Right lobe of liver (tissue), 6 donors: ENCODE measurements at regions not wholly inside any gene's neighbourhood (a gene's known extent, or its start where the extent isn't known, plus 50 kb on each side); places are given as distances from the start of the nearest gene placed in this dataset.

Source experiments
- ATAC-seq, 4 donors: fragments of 200-7000 bp; cut with Tn5 transposase; one replicate each; pipeline ENCODE4 v1.9.1; 2020; ENCODE audit warnings: mild to moderate bottlenecking in 4 of 4, moderate library complexity in 4 of 4
- DNase-seq, 3 donors: peaks; one replicate each; pipeline ENCODE4 v3.0.0-alpha.2; 2020
- H3K27ac ChIP-seq, 3 donors: fragments of 200-600 bp; one replicate each; pipeline ENCODE4 v1.8.0; 2022
- H3K27me3 ChIP-seq, 2 donors: fragments of 200-600 bp; one replicate each; pipeline ENCODE4 v1.8.0; 2022
- H3K36me3 ChIP-seq, 4 donors: fragments of 200-600 bp; sonication (generic) in 1 of 4; one replicate each; pipeline versions ENCODE4 v1.5.1 to v1.8.0; 2017 to 2022; ENCODE audit warnings: control low read depth in 1 of 4
- H3K4me1 ChIP-seq, 4 donors: fragments of 200-600 bp; sonication (generic) in 1 of 4; one replicate each; pipeline versions ENCODE4 v1.5.1 to v1.8.0; 2017 to 2022; ENCODE audit warnings: control low read depth in 1 of 4
- H3K4me3 ChIP-seq, 3 donors: fragments of 200-600 bp; one replicate each; pipeline ENCODE4 v1.8.0; 2022
- H3K9me3 ChIP-seq, 4 donors: fragments of 200-600 bp; sonication (generic) in 1 of 4; one replicate each; pipeline versions ENCODE4 v1.5.1 to v1.8.0; 2017 to 2022; ENCODE audit warnings: control low read depth in 1 of 4
- CTCF ChIP-seq, 4 donors: fragments of 200-600 bp in 3 of 4; fragments of 450-650 bp in 1 of 4; IDR thresholded peaks; one replicate each; pipeline versions ENCODE4 v1.5.1 to v1.8.0; 2016 to 2022; ENCODE audit warnings: antibody characterized with exemption in 4 of 4, mild to moderate bottlenecking in 2 of 4
- POLR2A ChIP-seq: fragments of 450-650 bp; IDR thresholded peaks from one replicate; pipeline ENCODE4 v1.6.1; 2017; ENCODE audit warnings: antibody characterized with exemption, mild to moderate bottlenecking
- WGBS: methylation state at CpG from one replicate; pipeline ENCODE4 v1.1.6; 2018; ENCODE audit warnings: low coverage, low lambda C conversion rate; ENCODE audit not compliant: insufficient coverage; ENCODE audit errors: missing lambda C conversion rate; 5-methylcytosine and 5-hydroxymethylcytosine counted together
- intact Hi-C, 2 donors: fragments of 100-400 bp; cut with DNase I; formaldehyde crosslinking; loops; one replicate each; pipeline versions ENCODE4 v1.11.2 to v1.14.1; 2022
- donor health status: DM: no; HTN: yes; CAD: no.
- donor health status: DM: no; HTN: no; CAD: no.
- donor health status: DM: no; HTN: no; CAD: no.
- donor health status: DM: no; HTN: yes; CAD: no.
- donor health status: DM: no; HTN: yes; CAD: no.

GRCh38 chr11:69370984-69371709, 77.2 kb downstream of the MYEOV start:
- no peak overlapping the region for H3K27ac ChIP-seq
- no peaks in the 10 kb centered on the region for H3K4me1 ChIP-seq
- no peak overlapping the region for H3K4me3 ChIP-seq
- no peaks in the 10 kb centered on the region for H3K27me3 ChIP-seq
- peak in 1 of 3 donors; percentile 27 for DNase-seq
- no peaks in the 10 kb centered on the region for H3K9me3 ChIP-seq
- TF ChIP-seq CTCF (IDR thresholded peaks at IDR 0.05) (no peak), POLR2A (no peak)
- H3K36me3 ChIP-seq: no peaks in the 10 kb centered on the region
- no peak for ATAC-seq
- intact Hi-C loops: no loop called here
- WGBS: 86% methylated on average over 9 of the region's 13 CpGs

DNA sequence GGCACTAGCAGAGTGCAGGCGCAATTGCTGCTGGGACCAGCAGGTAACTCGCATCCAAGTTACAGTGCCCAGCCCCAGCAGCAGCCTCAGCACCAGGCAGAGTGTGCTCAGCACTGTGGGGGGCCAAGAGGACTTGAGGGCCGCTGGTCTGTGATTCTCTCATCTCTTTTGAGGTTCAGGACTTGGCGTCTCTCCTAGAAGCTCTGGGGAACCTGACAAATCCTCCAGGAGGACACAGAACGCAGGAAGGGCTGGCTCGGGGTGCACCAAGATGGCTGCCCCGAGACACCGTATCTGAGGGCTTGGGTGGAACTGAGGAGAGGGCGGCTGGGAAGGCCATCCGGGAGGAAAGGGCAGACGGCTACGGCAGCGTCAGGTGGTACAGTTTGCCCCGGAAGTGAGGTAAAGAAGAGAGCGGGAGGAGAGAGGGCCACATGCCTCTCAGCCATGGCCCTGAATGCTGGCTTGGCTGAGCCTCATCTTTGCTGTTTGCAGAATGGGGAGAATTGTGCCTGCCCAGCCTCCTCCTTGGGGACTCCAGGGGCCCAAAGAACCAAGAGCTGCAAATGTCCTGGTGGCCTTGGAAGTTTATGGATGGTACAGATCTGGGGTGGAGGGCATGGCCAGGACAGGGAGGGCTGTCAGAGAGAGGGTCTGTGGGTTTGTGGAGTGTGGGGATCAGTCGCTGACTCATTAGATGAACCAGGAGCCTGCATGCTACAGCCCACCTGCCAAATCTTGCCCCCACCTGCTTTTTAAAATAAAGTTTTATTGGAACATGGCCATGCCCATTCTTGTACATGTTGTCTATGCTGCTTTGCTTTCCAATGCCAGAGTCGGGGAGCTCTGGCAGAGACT, 78.0 kb downstream of the MYEOV start:
- DNase-seq (peak in 1 of 3 donors; percentile 40), ATAC-seq (no peak)
- Histone ChIP-seq H3K9me3 (no peaks in the 10 kb centered on the region), H3K27ac (no peak overlapping the region), H3K36me3 (no peaks in the 10 kb centered on the region), H3K4me3 (no peak overlapping the region), H3K27me3 (no peaks in the 10 kb centered on the region), H3K4me1 (no peaks in the 10 kb centered on the region)
- TF ChIP-seq POLR2A (no peak), CTCF (IDR thresholded peaks at IDR 0.05) (no peak)
- intact Hi-C loops: no loop called here
- WGBS: 100% methylated on average over 2 of the region's 17 CpGs

DNA sequence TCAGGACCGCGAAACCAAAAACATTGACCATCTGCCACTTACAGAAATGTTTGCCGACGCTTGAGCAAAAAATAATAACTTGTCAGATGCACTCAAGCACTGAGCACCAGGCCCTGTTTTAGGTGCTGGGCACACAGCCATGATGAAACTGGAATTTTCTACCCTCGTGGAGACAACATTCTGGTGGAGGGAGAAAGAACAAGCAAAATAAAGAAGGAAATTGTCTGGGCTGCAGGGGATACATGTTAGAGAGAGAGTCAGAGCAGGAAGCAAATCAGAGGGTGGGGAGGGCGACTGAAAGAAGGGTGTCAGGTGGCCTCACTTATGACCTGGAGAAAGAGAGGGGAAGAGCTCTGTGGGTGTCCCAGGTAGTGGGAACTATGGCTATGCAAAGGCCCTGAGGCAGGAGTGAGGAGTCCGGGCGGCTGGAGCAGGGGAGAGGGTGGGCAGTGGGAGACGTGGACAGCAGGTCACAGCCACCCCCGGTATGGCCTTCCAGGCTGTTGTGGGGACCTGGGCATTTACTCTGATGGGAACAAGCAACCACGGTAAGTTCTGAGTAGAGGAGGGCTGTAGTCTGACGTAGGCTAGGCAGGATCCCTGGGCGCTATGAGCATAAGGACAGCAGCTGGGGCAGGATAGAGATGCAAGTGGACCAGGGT, 78.8 kb downstream of the MYEOV start:
- intact Hi-C loops: no loop called here
- WGBS: 95% methylated on average over 5 of the region's 13 CpGs
- ATAC-seq: no peak
- H3K36me3 ChIP-seq: no peaks in the 10 kb centered on the region
- TF ChIP-seq CTCF (IDR thresholded peaks at IDR 0.05) (no peak), POLR2A (no peak)
- H3K4me3 ChIP-seq: no peak overlapping the region
- H3K9me3 ChIP-seq: no peaks in the 10 kb centered on the region
- peak in 1 of 3 donors; percentile 24 for DNase-seq
- H3K4me1 ChIP-seq: no peaks in the 10 kb centered on the region
- H3K27ac ChIP-seq: no peak overlapping the region
- H3K27me3 ChIP-seq: no peaks in the 10 kb centered on the region

- WGBS: no CpG with 5 or more reads among the region's 2 CpGs
- intact Hi-C loops: no loop called here
- ATAC-seq (no peak), DNase-seq (peak in 1 of 3 donors; percentile 19)
- H3K36me3 ChIP-seq: no peaks in the 10 kb centered on the region
- no peaks in the 10 kb centered on the region for H3K27me3 ChIP-seq
- H3K4me1 ChIP-seq: no peaks in the 10 kb centered on the region
- H3K27ac ChIP-seq: no peak overlapping the region
- TF ChIP-seq POLR2A: no peak
- TF ChIP-seq CTCF (IDR thresholded peaks at IDR 0.05): no peak
- no peak overlapping the region for H3K4me3 ChIP-seq
- H3K9me3 ChIP-seq: no peaks in the 10 kb centered on the region
Measured at GRCh38 chr11:69373251-69373635, 79.3 kb downstream of the MYEOV start.
